Lower leg skin (tissue), 3 donors: ENCODE measurements at regions not wholly inside any gene's neighbourhood (a gene's known extent, or its start where the extent isn't known, plus 50 kb on each side); places are given as distances from the start of the nearest gene placed in this dataset.

Source experiments
- CTCF ChIP-seq, 3 donors: fragments of 450-650 bp; IDR thresholded peaks; one replicate each; pipeline ENCODE4 v1.5.1; 2016; ENCODE audit warnings: antibody characterized with exemption in 3 of 3, mild to moderate bottlenecking in 3 of 3, moderate library complexity in 2 of 3
- POLR2A ChIP-seq, 2 donors: fragments of 450-650 bp; IDR thresholded peaks; one replicate each; pipeline ENCODE4 v1.6.1; 2016 to 2017; ENCODE audit warnings: antibody characterized with exemption in 2 of 2, mild to moderate bottlenecking in 1 of 2, moderate library complexity in 1 of 2

GRCh38 chr4:114509340-114509739, 89.3 kb upstream of the UGT8 start:
- TF ChIP-seq CTCF (IDR thresholded peaks at IDR 0.05) (no peak), POLR2A (IDR thresholded peaks at IDR 0.05) (no peak)
